ENCODE measurements at regions not wholly inside any gene's neighbourhood (a gene's known extent, or its start where the extent isn't known, plus 50 kb on each side); places are given as distances from the start of the nearest gene placed in this dataset.

- TF ChIP-seq, protein P1, sequence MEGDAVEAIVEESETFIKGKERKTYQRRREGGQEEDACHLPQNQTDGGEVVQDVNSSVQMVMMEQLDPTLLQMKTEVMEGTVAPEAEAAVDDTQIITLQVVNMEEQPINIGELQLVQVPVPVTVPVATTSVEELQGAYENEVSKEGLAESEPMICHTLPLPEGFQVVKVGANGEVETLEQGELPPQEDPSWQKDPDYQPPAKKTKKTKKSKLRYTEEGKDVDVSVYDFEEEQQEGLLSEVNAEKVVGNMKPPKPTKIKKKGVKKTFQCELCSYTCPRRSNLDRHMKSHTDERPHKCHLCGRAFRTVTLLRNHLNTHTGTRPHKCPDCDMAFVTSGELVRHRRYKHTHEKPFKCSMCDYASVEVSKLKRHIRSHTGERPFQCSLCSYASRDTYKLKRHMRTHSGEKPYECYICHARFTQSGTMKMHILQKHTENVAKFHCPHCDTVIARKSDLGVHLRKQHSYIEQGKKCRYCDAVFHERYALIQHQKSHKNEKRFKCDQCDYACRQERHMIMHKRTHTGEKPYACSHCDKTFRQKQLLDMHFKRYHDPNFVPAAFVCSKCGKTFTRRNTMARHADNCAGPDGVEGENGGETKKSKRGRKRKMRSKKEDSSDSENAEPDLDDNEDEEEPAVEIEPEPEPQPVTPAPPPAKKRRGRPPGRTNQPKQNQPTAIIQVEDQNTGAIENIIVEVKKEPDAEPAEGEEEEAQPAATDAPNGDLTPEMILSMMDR (IDR thresholded peaks at IDR 0.05): no peak
- TF ChIP-seq POLR2A (IDR thresholded peaks at IDR 0.05): no peak
- Histone ChIP-seq H3K27ac (no peak overlapping the region), H3K27me3 (no peaks in the 10 kb centered on the region), H3K36me3 (replicated peaks in 1 of 2) (no peaks in the 10 kb centered on the region), H3K4me3 (no peak overlapping the region), H3K4me1 (replicated peaks in 1 of 2) (no peaks in the 10 kb centered on the region), H3K9me3 (replicated peaks in 1 of 3) (no peaks in the 10 kb centered on the region)
- intact Hi-C loops (cut with DNase I): no loop called here
- 67 to 73% (median 71%) methylated on average over 1 of the region's 1 CpG for WGBS, 4 donors
- DNase-seq: no peak
Measured at GRCh38 chr4:17366496-17366895, 145.4 kb downstream of the QDPR start.

GRCh38 chr4:17362430-17362829 lies 149.5 kb downstream of the QDPR start:
- H3K36me3 ChIP-seq (replicated peaks in 1 of 2): no peaks in the 10 kb centered on the region
- H3K27ac ChIP-seq: no peak overlapping the region
- intact Hi-C loops (cut with DNase I): no loop called here
- TF ChIP-seq, protein P1 (IDR thresholded peaks at IDR 0.05): no peak
- TF ChIP-seq POLR2A (IDR thresholded peaks at IDR 0.05): no peak
- H3K4me3 ChIP-seq: no peak overlapping the region
- no peaks in the 10 kb centered on the region for H3K9me3 ChIP-seq (replicated peaks in 1 of 3)
- no peaks in the 10 kb centered on the region for H3K27me3 ChIP-seq
- no peaks in the 10 kb centered on the region for H3K4me1 ChIP-seq (replicated peaks in 1 of 2)
- no peak for DNase-seq
- WGBS, 4 donors: 75 to 90% (median 83%) methylated on average over 1 of the region's 1 CpG

- H3K9me3 ChIP-seq (replicated peaks in 1 of 3): no peaks in the 10 kb centered on the region
- H3K27ac ChIP-seq: no peak overlapping the region
- no peaks in the 10 kb centered on the region for H3K27me3 ChIP-seq
- 82 to 88% (median 85%) methylated on average over 4 of the region's 4 CpGs for WGBS, 4 donors
- H3K4me1 ChIP-seq (replicated peaks in 1 of 2): no peaks in the 10 kb centered on the region
- TF ChIP-seq, protein P1 (IDR thresholded peaks at IDR 0.05): no peak
- TF ChIP-seq POLR2A (IDR thresholded peaks at IDR 0.05): no peak
- H3K36me3 ChIP-seq (replicated peaks in 1 of 2): no peaks in the 10 kb centered on the region
- intact Hi-C loops (cut with DNase I): no loop called here
- no peak overlapping the region for H3K4me3 ChIP-seq
- no peak for DNase-seq
Measured at GRCh38 chr4:17358241-17358640, 153.6 kb downstream of the QDPR start.

GRCh38 chr4:17356926-17357325 lies 155.0 kb downstream of the QDPR start:
- Histone ChIP-seq H3K27me3 (no peaks in the 10 kb centered on the region), H3K4me3 (no peak overlapping the region), H3K9me3 (replicated peaks in 1 of 3) (no peaks in the 10 kb centered on the region), H3K4me1 (replicated peaks in 1 of 2) (no peaks in the 10 kb centered on the region), H3K36me3 (replicated peaks in 1 of 2) (no peaks in the 10 kb centered on the region), H3K27ac (no peak overlapping the region)
- 50 to 72% (median 57%) methylated on average over 3 of the region's 3 CpGs for WGBS, 4 donors
- DNase-seq: no peak
- intact Hi-C loops (cut with DNase I): no loop called here
- TF ChIP-seq, protein P1 (IDR thresholded peaks at IDR 0.05): no peak
- TF ChIP-seq POLR2A (IDR thresholded peaks at IDR 0.05): no peak
